DND-41 (cell line): ENCODE measurements at regions not wholly inside any gene's neighbourhood (a gene's known extent, or its start where the extent isn't known, plus 50 kb on each side); places are given as distances from the start of the nearest gene placed in this dataset.

Source experiments
- ATAC-seq: fragments of 200-7000 bp; cut with Tn5 transposase; 3 replicates; pipeline ENCODE4 v1.9.1; 2021; ENCODE audit warnings: low read depth; ENCODE audit not compliant: insufficient read depth
- DNase-seq: peaks from one replicate; pipeline ENCODE4 v3.0.0-alpha.2; 2020
- H2AFZ ChIP-seq: 2 replicates; pipeline ENCODE4 v1.6.0; 2012; ENCODE audit warnings: low read depth, low read length
- H3K27ac ChIP-seq: 2 replicates; pipeline ENCODE4 v1.5.1; 2012; ENCODE audit warnings: low read length, inconsistent platforms
- H3K27me3 ChIP-seq: fragments of 200-600 bp; sonication (generic); 2 replicates; pipeline ENCODE4 v1.6.0; 2012; ENCODE audit warnings: low read length, mild to moderate bottlenecking, inconsistent platforms; ENCODE audit not compliant: insufficient read depth, poor library complexity
- H3K36me3 ChIP-seq: 2 replicates; pipeline ENCODE4 v1.5.1; 2012; ENCODE audit warnings: low read length, inconsistent platforms; ENCODE audit not compliant: insufficient read depth
- H3K4me1 ChIP-seq: 2 replicates; pipeline ENCODE4 v1.5.1; 2012; ENCODE audit warnings: mild to moderate bottlenecking, low read length; ENCODE audit not compliant: insufficient read depth
- H3K4me2 ChIP-seq: 2 replicates; pipeline ENCODE4 v1.6.0; 2012; ENCODE audit warnings: mild to moderate bottlenecking, moderate library complexity, low read length, inconsistent platforms; ENCODE audit not compliant: insufficient read depth
- H3K4me3 ChIP-seq, 2 experiments: fragments of 200-600 bp in 1 of 2; shearing (Covaris generic) in 1 of 2; 2 replicates each; pipeline ENCODE4 v1.5.1; 2012 to 2016; ENCODE audit warnings: inconsistent platforms in 2 of 2, low read length in 2 of 2, mild to moderate bottlenecking in 2 of 2, low read depth in 1 of 2, moderate library complexity in 1 of 2
- H3K79me2 ChIP-seq: 2 replicates; pipeline ENCODE4 v1.6.0; 2012; ENCODE audit warnings: low read length, inconsistent platforms; ENCODE audit not compliant: insufficient read depth
- H3K9ac ChIP-seq: 2 replicates; pipeline ENCODE4 v1.6.0; 2012; ENCODE audit warnings: low read depth, mild to moderate bottlenecking, inconsistent platforms, low read length, moderate library complexity
- H3K9me3 ChIP-seq: 2 replicates; pipeline ENCODE4 v1.5.1; 2012; ENCODE audit warnings: low read length, moderate library complexity, mild to moderate bottlenecking, inconsistent platforms; ENCODE audit not compliant: insufficient read depth, severe bottlenecking
- H4K20me1 ChIP-seq: 2 replicates; pipeline ENCODE4 v1.6.0; 2012; ENCODE audit warnings: low read length; ENCODE audit not compliant: insufficient read depth
- CTCF ChIP-seq: IDR thresholded peaks from 2 replicates; pipeline ENCODE4 v1.5.1; 2012; ENCODE audit warnings: borderline replicate concordance, low read length, moderate library complexity, mild to moderate bottlenecking; ENCODE audit not compliant: poor library complexity, severe bottlenecking; ENCODE audit errors: extremely low read depth
- EZH2 ChIP-seq: IDR thresholded peaks from 3 replicates; pipeline ENCODE4 v1.6.1; 2012; ENCODE audit warnings: borderline replicate concordance, low read depth, mild to moderate bottlenecking, moderate library complexity, low read length, inconsistent platforms; ENCODE audit not compliant: severe bottlenecking

GRCh38 chr5:143708672-143709071 is 103.3 kb upstream of the HMHB1 start:
- Histone ChIP-seq H3K4me3 (no peak overlapping the region), H3K9me3 (no peaks in the 10 kb centered on the region), H4K20me1 (no peaks in the 10 kb centered on the region), H3K4me2 (no peak overlapping the region), H3K79me2 (no peaks in the 10 kb centered on the region), H3K27ac (peak overlapping the region; percentile 35; the same call in 1 of the 2 replicates), H3K36me3 (no peaks in the 10 kb centered on the region), H2AFZ (peak overlapping the region; percentile 28; the same call in 1 of the 2 replicates), H3K9ac (no peak overlapping the region), H3K4me1 (peaks cover 21% of the 10 kb centered on the region), H3K27me3 (no peaks in the 10 kb centered on the region)
- DNase-seq (peak; percentile 21), ATAC-seq (peak; percentile 55)
- TF ChIP-seq EZH2, result no peak
- TF ChIP-seq CTCF, result no peak

- H3K9ac ChIP-seq, result no peak overlapping the region
- DNase-seq (peak; percentile 25), ATAC-seq (peak; percentile 87)
- H3K4me1 ChIP-seq, result peaks cover 21% of the 10 kb centered on the region
- no peaks in the 10 kb centered on the region for H3K27me3 ChIP-seq
- no peaks in the 10 kb centered on the region for H4K20me1 ChIP-seq
- no peaks in the 10 kb centered on the region for H3K36me3 ChIP-seq
- H3K4me3 ChIP-seq, result no peak overlapping the region
- peak overlapping the region; percentile 45; the same call in 1 of the 2 replicates for H3K27ac ChIP-seq
- no peak overlapping the region for H3K4me2 ChIP-seq
- H3K9me3 ChIP-seq, result no peaks in the 10 kb centered on the region
- H2AFZ ChIP-seq, result no peak overlapping the region
- H3K79me2 ChIP-seq, result no peaks in the 10 kb centered on the region
- TF ChIP-seq CTCF (no peak), EZH2 (no peak)
Observed at GRCh38 chr5:143707806-143708205, 104.2 kb upstream of the HMHB1 start.

- H3K27ac ChIP-seq, result no peak overlapping the region
- no peak for TF ChIP-seq EZH2
- TF ChIP-seq CTCF, result no peak
- ATAC-seq, result no peak
Observed at GRCh38 chr5:143705381-143705780, 106.6 kb upstream of the HMHB1 start.

GRCh38 chr5:143703659-143704058 is 108.3 kb upstream of the HMHB1 start:
- H3K27me3 ChIP-seq, result no peaks in the 10 kb centered on the region
- no peak overlapping the region for H2AFZ ChIP-seq
- no peak overlapping the region for H3K9ac ChIP-seq
- no peaks in the 10 kb centered on the region for H3K79me2 ChIP-seq
- no peak overlapping the region for H3K4me2 ChIP-seq
- no peak overlapping the region for H3K4me3 ChIP-seq
- TF ChIP-seq CTCF, result no peak
- TF ChIP-seq EZH2, result no peak
- no peak for DNase-seq
- ATAC-seq, result no peak
- H3K36me3 ChIP-seq, result no peaks in the 10 kb centered on the region
- H3K9me3 ChIP-seq, result no peaks in the 10 kb centered on the region
- H3K4me1 ChIP-seq, result peaks cover 44% of the 10 kb centered on the region
- H3K27ac ChIP-seq, result no peak overlapping the region
- no peaks in the 10 kb centered on the region for H4K20me1 ChIP-seq

More at GRCh38 chr5:143705381-143705780, 106.6 kb upstream of the HMHB1 start:
- no peak overlapping the region for H3K4me3 ChIP-seq
- no peak overlapping the region for H3K4me2 ChIP-seq
- no peak overlapping the region for H2AFZ ChIP-seq
- H3K79me2 ChIP-seq, result no peaks in the 10 kb centered on the region
- DNase-seq, result no peak
- H3K27me3 ChIP-seq, result no peaks in the 10 kb centered on the region
- no peak overlapping the region for H3K9ac ChIP-seq
- no peaks in the 10 kb centered on the region for H3K36me3 ChIP-seq
- peaks cover 33% of the 10 kb centered on the region for H3K4me1 ChIP-seq
- no peaks in the 10 kb centered on the region for H4K20me1 ChIP-seq
- no peaks in the 10 kb centered on the region for H3K9me3 ChIP-seq
